Stimulated activated CD4-positive, alpha-beta T cell treated with anti-CD3 and anti-CD28 coated beads, Interleukin-4, amount 100 ng/mL, for 1 hour (primary cell): ENCODE measurements at regions not wholly inside any gene's neighbourhood (a gene's known extent, or its start where the extent isn't known, plus 50 kb on each side); places are given as distances from the start of the nearest gene placed in this dataset.
"Not testable (repeated sequence)": the region's sequence is repeated elsewhere in the genome, so short reads cannot be mapped to it uniquely, and the experiment has no call there.

ENCODE experiments used
- DNase-seq: peaks from one replicate; pipeline ENCODE4 v3.0.0-alpha.2; 2020

GRCh38 chr9:31232485-31232884 is 1152.0 kb upstream of the ACO1 start:
- DNase-seq = no peak

DNA sequence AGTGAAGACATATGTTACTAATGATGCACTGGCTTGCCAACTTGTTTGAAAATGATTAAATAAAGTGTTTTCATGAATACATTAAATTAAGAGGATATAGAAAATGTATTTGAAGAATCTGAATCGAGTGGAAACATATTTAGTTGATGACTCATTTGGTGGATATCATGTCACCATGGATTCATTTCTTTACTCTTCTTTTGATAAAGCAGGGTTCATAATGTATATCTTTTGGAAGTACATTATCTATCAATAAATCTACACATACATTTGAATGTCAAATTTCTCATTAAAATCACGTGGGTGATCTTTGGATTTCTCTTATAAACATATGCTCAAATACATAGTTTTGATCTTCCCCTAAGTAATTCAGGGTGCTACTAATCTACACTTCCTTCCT is 1148.1 kb upstream of the ACO1 start:
- no peak for DNase-seq

- no peak for DNase-seq
Observed at GRCh38 chr9:31243386-31243785, 1141.1 kb upstream of the ACO1 start.

GRCh38 chr9:31248156-31248555 is 1136.3 kb upstream of the ACO1 start:
- DNase-seq = no peak

DNA sequence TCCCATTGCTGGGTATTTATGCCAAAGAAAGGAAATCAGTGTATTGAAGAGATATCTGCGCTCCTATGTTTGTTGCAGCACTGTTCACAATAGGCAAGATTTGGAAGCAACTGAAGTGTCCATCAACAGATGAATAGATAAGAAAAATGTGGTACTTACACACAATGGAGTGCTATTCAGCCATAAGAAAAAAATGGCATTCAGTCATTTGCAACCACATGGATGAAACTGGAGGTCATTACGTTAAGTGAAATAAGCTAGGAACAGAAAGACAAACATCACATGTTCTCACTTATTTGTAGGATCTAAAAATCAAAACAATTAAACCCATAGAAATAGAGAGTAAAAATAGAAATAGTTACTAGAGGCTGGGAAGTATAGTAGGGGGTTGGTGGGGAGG is 1133.1 kb upstream of the ACO1 start:
- no peak for DNase-seq

DNA sequence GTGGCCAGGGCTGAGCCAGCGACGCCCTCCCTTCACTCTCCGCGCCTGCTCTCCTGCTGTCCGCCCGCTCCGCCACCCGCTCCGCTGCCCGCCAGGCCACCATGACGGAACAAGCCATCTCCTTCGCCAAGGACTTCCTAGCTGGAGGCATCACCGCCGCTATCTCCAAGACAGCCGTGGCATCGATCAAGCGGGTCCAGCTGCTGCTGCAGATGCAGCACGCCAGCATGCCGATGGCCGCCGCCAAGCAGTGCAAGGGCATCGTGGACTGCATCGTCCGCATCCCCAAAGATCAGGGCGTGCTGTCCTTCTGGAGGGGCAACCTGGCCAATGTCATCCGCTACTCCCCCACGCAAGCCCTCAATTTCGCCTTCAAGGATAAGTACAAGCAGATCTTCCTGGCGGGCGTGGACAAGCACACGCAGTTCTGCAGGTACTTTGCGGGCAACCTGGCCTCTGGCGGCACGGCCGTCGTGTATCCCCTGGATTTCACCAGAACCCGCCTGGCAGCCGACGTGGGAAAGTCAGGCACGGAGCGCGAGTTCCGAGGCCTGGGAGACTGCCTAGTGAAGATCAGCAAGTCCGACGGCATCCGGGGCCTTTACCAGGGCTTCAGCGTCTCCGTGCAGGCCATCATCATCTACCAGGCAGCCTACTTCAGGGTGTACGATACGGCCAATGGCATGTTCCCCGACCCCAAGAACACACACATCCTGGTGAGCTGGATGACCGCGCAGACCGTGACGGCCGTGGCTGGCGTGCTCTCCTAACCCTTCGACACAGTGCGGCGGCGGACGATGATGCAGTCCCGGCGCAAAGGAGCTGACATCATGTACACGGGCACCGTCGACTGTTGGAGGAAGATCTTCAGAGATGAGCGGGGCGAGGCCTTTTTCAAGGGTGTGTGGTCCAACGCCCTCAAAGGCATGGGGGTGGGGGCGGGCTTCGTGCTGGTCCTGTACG is 1130.4 kb upstream of the ACO1 start:
- DNase-seq = no peak

DNA sequence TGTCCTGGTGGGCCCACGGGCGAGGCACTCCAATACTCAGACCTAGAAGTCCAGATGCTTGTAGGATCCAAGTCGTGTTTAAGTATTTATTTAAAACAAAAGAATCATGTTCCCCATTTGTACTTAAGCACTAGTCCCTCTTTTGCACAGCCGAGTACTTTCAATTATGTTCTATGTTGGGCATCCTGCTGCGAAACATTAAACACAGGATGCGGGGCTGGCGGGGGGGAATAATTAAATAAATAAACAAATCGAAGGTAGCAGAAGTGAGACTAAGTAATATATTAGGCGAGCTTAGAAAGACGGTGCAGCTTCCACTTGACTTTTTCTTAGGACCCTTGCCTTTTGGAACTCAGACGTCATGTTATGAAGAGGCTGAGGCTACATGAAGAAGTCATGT is 1129.2 kb upstream of the ACO1 start:
- no peak for DNase-seq

DNA sequence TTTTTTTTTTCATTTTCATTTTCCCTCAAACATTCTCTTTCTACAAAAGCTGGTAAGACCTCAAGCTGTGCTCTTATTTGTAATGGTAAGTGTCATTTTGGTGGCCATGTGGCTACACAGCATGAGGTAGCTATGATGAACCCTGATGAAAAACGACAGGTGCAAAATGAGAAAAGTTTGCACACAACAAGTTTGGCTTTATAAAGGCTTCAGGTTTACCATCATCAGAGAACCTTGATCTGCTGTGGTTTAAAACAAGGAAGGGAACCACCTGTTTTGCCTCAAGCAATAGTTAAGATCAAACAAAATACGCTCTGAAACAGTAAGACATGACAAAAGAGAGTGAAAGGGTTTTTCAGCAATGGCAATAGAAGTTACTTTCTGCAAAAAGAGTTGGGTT is 1124.6 kb upstream of the ACO1 start:
- DNase-seq = no peak

- no peak for DNase-seq
Observed at GRCh38 chr9:31272456-31273295, 1111.8 kb upstream of the ACO1 start.

- no peak for DNase-seq
Observed at GRCh38 chr9:31275419-31275818, 1109.0 kb upstream of the ACO1 start.

DNA sequence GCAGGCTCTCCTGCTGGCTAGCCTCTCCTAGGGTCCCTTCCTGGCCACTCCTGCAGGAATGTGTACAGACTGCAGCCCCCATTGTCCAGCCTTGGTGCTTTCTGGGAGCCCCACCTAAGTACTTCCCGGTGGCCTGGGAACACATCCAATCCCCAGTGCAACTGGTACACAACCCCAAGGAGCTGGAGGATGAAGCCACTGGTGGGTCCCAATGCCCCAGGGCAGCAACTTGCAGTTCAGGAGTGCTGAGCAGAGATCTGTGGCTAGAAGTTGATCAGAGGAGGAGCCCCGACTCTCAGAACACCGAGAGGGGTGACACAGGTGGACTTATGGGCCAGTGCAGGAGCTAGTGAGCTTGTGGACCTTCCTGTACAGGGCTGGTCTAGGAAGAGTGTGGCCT is 1093.7 kb upstream of the ACO1 start:
- no peak for DNase-seq

DNA sequence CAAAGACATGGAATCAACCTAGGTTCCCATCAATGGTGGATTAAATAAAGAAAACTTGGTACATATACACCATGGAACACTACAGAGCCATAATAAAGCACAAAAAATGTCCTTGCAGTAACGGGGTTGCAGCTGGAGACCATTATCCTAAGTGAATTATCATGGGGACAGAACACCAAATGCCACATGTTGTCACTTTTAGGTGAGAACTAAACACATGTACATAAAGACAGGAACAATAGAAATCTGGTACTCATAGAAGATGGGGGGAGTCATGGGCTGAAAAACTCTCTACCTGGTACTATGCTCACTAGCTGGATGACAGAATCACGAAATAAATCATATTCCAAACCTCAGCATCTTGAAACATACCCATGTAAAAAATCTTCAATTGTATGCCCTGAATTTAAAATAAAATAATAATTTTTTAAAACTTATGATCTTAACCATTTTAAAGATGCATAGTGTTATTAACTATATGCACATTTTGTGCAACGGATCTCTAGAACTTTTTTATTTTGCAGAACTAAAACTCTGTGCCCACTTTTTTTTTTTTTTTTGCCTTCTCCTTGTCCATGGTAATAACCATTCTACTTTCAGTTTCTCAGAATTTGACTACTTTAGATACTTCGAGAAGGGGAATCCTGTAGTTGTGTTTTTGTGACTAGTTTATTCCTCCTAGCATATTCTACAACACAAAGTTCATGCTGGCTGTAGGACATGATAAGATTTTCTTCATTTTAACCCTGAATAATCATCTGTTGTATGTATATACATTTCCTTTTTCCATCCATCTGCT is 1081.6 kb upstream of the ACO1 start:
- DNase-seq = no peak

DNA sequence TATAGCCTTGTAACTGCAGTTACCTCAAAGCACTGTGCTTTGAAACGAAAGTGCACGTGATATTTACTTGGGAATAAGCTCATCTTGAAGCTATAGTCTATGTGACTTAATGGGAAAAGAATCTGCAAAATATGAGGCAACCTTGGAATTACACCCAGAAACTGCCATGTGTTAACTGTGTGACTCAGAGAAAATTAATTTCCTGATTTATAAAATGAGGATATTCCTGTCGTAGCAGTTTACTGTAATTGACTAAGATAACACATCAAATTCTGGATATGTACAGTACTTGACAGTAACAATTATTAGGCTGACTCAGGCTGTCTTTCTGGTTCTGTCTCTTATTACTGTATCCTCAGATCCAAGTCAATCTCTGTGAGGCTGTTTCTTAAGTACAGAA is 1079.9 kb upstream of the ACO1 start:
- no peak for DNase-seq

GRCh38 chr9:31314241-31314640 is 1070.2 kb upstream of the ACO1 start:
- DNase-seq = no peak

DNA sequence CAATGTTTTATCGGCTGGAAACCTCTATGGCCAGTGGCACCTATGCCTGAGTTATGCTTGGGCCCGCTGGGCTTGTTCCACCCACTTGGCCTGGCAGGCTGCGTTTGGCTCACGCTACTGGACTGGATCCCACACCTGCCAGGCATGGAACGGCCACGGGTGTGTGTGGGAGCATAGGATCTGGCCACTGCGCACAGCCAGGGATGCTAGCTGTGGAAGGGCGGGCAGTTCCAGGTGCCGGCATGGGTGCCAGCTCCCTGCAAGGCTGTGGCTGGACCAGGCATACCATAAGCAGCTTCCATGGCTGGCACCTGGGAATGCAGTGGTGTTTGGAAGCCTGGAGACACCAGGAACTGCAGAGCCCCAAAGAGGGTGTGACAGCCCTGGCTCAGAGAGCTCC is 1063.9 kb upstream of the ACO1 start:
- DNase-seq = no peak

DNA sequence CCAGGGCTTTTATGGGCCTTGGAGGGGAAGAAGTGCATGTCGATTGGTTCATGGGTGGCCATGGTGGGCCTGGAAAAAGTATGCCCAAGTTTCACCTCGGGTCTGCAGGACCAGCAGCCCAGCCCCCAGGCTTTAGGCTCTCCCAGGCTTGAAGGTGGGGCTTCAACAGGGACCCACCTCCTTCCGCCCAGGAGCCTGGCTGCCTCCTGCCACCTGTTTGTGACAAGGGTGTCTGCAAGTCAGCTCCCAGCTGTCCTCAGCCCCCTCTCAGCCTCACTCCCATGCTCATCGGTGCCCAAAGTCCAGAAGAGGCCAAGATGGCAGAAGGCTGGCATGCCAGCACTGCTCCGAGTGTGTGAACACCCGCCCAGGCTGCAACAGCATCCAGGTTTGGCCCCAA is 1063.2 kb upstream of the ACO1 start:
- no peak for DNase-seq

DNA sequence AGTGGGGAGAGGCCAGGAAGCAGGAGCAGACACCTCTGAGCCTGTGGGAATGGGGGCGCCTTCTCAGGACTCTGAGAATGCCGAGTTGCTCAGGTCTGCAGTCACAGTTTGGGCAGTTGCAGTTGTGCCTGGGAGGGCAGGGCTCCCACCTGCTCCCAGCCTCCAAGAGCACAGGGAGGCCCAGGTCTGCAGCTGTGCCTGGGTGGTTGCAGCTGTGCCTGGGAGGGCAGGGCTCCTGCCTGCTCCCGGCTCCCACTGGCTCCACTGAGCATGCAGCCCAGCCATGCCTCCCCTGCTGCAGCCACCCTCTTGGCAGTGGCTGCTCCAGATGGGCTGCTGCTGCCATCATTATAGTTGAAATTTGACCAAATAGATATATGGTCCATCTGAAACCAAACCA is 1062.8 kb upstream of the ACO1 start:
- no peak for DNase-seq

- no peak for DNase-seq
Observed at GRCh38 chr9:31323726-31324444, 1060.6 kb upstream of the ACO1 start.

- DNase-seq = no peak
Observed at GRCh38 chr9:31325778-31326177, 1058.7 kb upstream of the ACO1 start.

- DNase-seq = not testable (repeated sequence)
Observed at GRCh38 chr9:31326883-31327282, 1057.6 kb upstream of the ACO1 start.

GRCh38 chr9:31334837-31335528 is 1049.5 kb upstream of the ACO1 start:
- DNase-seq = no peak
